Urinary bladder (tissue), 3 donors: ENCODE measurements at regions not wholly inside any gene's neighbourhood (a gene's known extent, or its start where the extent isn't known, plus 50 kb on each side); places are given as distances from the start of the nearest gene placed in this dataset.

Experiments used
- DNase-seq: peaks from one replicate; pipeline ENCODE4 v3.0.0-alpha.2; 2015; ENCODE audit errors: extremely low spot score
- H3K27ac ChIP-seq: one replicate; pipeline ENCODE4 v1.5.1; 2013; ENCODE audit warnings: low read depth, mild to moderate bottlenecking, moderate library complexity
- H3K36me3 ChIP-seq: one replicate; pipeline ENCODE4 v1.6.1; 2013; ENCODE audit warnings: mild to moderate bottlenecking, moderate library complexity; ENCODE audit not compliant: insufficient read depth
- H3K4me1 ChIP-seq: one replicate; pipeline ENCODE4 v1.6.1; 2013; ENCODE audit warnings: mild to moderate bottlenecking, moderate library complexity; ENCODE audit not compliant: insufficient read depth
- H3K4me3 ChIP-seq: one replicate; pipeline ENCODE4 v1.5.1; 2013; ENCODE audit warnings: low read depth, low read length
- WGBS: extraction: QIAGEN DNeasy Blood & Tissue Kit; methylation state at CpG from one replicate; pipeline ENCODE4 v1.1.7; 2013; 5-methylcytosine and 5-hydroxymethylcytosine counted together
- donor health status: healthy with polysubstance abuse.
- donor health status: healthy.

- no peak overlapping the region for H3K27ac ChIP-seq
- H3K4me1 ChIP-seq, result no peaks in the 10 kb centered on the region
- no peaks in the 10 kb centered on the region for H3K36me3 ChIP-seq
- DNase-seq, result no peak
- H3K4me3 ChIP-seq, result no peak overlapping the region
- WGBS, result 61% methylated on average over 16 of the region's 16 CpGs
These were observed 228.6 kb downstream of the BRD1 start for GRCh38 chr22:49599039-49599438.

- no peaks in the 10 kb centered on the region for H3K36me3 ChIP-seq
- no peak overlapping the region for H3K27ac ChIP-seq
- no peak overlapping the region for H3K4me3 ChIP-seq
- no peaks in the 10 kb centered on the region for H3K4me1 ChIP-seq
- WGBS, result 82% methylated on average over 9 of the region's 9 CpGs
- no peak for DNase-seq
These were observed 229.3 kb downstream of the BRD1 start for GRCh38 chr22:49598338-49598737.

- 79% methylated on average over 2 of the region's 2 CpGs for WGBS
- no peaks in the 10 kb centered on the region for H3K4me1 ChIP-seq
- no peak overlapping the region for H3K27ac ChIP-seq
- H3K4me3 ChIP-seq, result no peak overlapping the region
- DNase-seq, result no peak
- H3K36me3 ChIP-seq, result no peaks in the 10 kb centered on the region
These were observed 230.1 kb downstream of the BRD1 start for GRCh38 chr22:49597428-49598039.

GRCh38 chr22:49595465-49596078, 232.1 kb downstream of the BRD1 start:
- H3K27ac ChIP-seq, result no peak overlapping the region
- WGBS, result 88% methylated on average over 6 of the region's 6 CpGs
- H3K36me3 ChIP-seq, result no peaks in the 10 kb centered on the region

GRCh38 chr22:49594078-49594477, 233.6 kb downstream of the BRD1 start:
- DNase-seq, result no peak
- 86% methylated on average over 6 of the region's 6 CpGs for WGBS

More at GRCh38 chr22:49595465-49596078, 232.1 kb downstream of the BRD1 start:
- DNase-seq, result no peak
- no peak overlapping the region for H3K4me3 ChIP-seq
- no peaks in the 10 kb centered on the region for H3K4me1 ChIP-seq

GRCh38 chr22:49593509-49593908, 234.2 kb downstream of the BRD1 start:
- Histone ChIP-seq H3K27ac (no peak overlapping the region), H3K4me3 (no peak overlapping the region), H3K36me3 (no peaks in the 10 kb centered on the region), H3K4me1 (no peaks in the 10 kb centered on the region)
- no peak for DNase-seq
- 84% methylated on average over 7 of the region's 7 CpGs for WGBS

More at GRCh38 chr22:49594078-49594477, 233.6 kb downstream of the BRD1 start:
- Histone ChIP-seq H3K36me3 (no peaks in the 10 kb centered on the region), H3K27ac (no peak overlapping the region), H3K4me3 (no peak overlapping the region), H3K4me1 (no peaks in the 10 kb centered on the region)

GRCh38 chr22:49592780-49593501, 234.7 kb downstream of the BRD1 start:
- H3K4me3 ChIP-seq, result no peak overlapping the region
- H3K27ac ChIP-seq, result no peak overlapping the region
- no peaks in the 10 kb centered on the region for H3K4me1 ChIP-seq
- DNase-seq, result no peak
- WGBS, result 70% methylated on average over 12 of the region's 12 CpGs
- no peaks in the 10 kb centered on the region for H3K36me3 ChIP-seq

- Histone ChIP-seq H3K36me3 (no peaks in the 10 kb centered on the region), H3K27ac (no peak overlapping the region), H3K4me1 (no peaks in the 10 kb centered on the region), H3K4me3 (no peak overlapping the region)
- WGBS, result 79% methylated on average over 17 of the region's 17 CpGs
- no peak for DNase-seq
These were observed 236.7 kb downstream of the BRD1 start for GRCh38 chr22:49590851-49591445.

- Histone ChIP-seq H3K27ac (no peak overlapping the region), H3K4me1 (no peaks in the 10 kb centered on the region), H3K36me3 (no peaks in the 10 kb centered on the region), H3K4me3 (no peak overlapping the region)
- no peak for DNase-seq
- 83% methylated on average over 17 of the region's 17 CpGs for WGBS
These were observed 237.3 kb downstream of the BRD1 start for GRCh38 chr22:49590381-49590780.

GRCh38 chr22:49589811-49590210, 237.9 kb downstream of the BRD1 start:
- 85% methylated on average over 18 of the region's 18 CpGs for WGBS
- no peak overlapping the region for H3K27ac ChIP-seq
- no peak overlapping the region for H3K4me3 ChIP-seq
- H3K4me1 ChIP-seq, result no peaks in the 10 kb centered on the region
- no peak for DNase-seq
- no peaks in the 10 kb centered on the region for H3K36me3 ChIP-seq

- WGBS, result 93% methylated on average over 14 of the region's 14 CpGs
- H3K4me3 ChIP-seq, result no peak overlapping the region
- H3K27ac ChIP-seq, result no peak overlapping the region
- no peaks in the 10 kb centered on the region for H3K4me1 ChIP-seq
- DNase-seq, result no peak
- no peaks in the 10 kb centered on the region for H3K36me3 ChIP-seq
These were observed 238.4 kb downstream of the BRD1 start for GRCh38 chr22:49589301-49589700.

GRCh38 chr22:49588739-49589138, 238.9 kb downstream of the BRD1 start:
- DNase-seq, result no peak
- no peaks in the 10 kb centered on the region for H3K36me3 ChIP-seq

GRCh38 chr22:49587987-49588386, 239.7 kb downstream of the BRD1 start:
- no peak for DNase-seq
- WGBS, result 75% methylated on average over 13 of the region's 13 CpGs
- no peak overlapping the region for H3K27ac ChIP-seq
- H3K36me3 ChIP-seq, result no peaks in the 10 kb centered on the region
- H3K4me3 ChIP-seq, result no peak overlapping the region
- H3K4me1 ChIP-seq, result no peaks in the 10 kb centered on the region

More at GRCh38 chr22:49588739-49589138, 238.9 kb downstream of the BRD1 start:
- 81% methylated on average over 12 of the region's 12 CpGs for WGBS
- Histone ChIP-seq H3K4me3 (no peak overlapping the region), H3K4me1 (no peaks in the 10 kb centered on the region), H3K27ac (no peak overlapping the region)

GRCh38 chr22:49587421-49587820, 240.3 kb downstream of the BRD1 start:
- no peak for DNase-seq
- no peak overlapping the region for H3K27ac ChIP-seq
- 86% methylated on average over 13 of the region's 13 CpGs for WGBS

More at GRCh38 chr22:49587421-49587820, 240.3 kb downstream of the BRD1 start:
- no peaks in the 10 kb centered on the region for H3K36me3 ChIP-seq
- no peaks in the 10 kb centered on the region for H3K4me1 ChIP-seq
- no peak overlapping the region for H3K4me3 ChIP-seq
